Mesothelial cell of epicardium (in vitro differentiated cells): ENCODE measurements at regions not wholly inside any gene's neighbourhood (a gene's known extent, or its start where the extent isn't known, plus 50 kb on each side); places are given as distances from the start of the nearest gene placed in this dataset.

Experiments used
- DNase-seq, 2 experiments: peaks; one replicate each; pipeline ENCODE4 v3.0.0; 2021; ENCODE audit warnings: low spot score in 2 of 2; ENCODE audit not compliant: unreplicated experiment in 2 of 2
- H3K27ac Mint-ChIP-seq: 2 replicates; pipeline ENCODE4 v1.8.0; 2021; ENCODE audit warnings: mixed read lengths
- H3K27me3 Mint-ChIP-seq: 2 replicates; pipeline ENCODE4 v1.8.0; 2021; ENCODE audit warnings: low read depth, mixed read lengths
- H3K36me3 Mint-ChIP-seq: 2 replicates; pipeline ENCODE4 v1.8.0; 2021; ENCODE audit warnings: mixed read lengths
- H3K4me1 Mint-ChIP-seq: 2 replicates; pipeline ENCODE4 v1.8.0; 2021; ENCODE audit warnings: mixed read lengths
- H3K4me3 Mint-ChIP-seq: 2 replicates; pipeline ENCODE4 v1.8.0; 2021; ENCODE audit warnings: mild to moderate bottlenecking, moderate library complexity, mixed read lengths
- H3K9me3 Mint-ChIP-seq: 2 replicates; pipeline ENCODE4 v1.8.0; 2021; ENCODE audit warnings: mixed read lengths
- CTCF ChIP-seq: fragments of 200-600 bp; sonication (generic); IDR thresholded peaks from one replicate; pipeline ENCODE4 v1.5.0; 2021; ENCODE audit warnings: antibody characterized with exemption; ENCODE audit not compliant: unreplicated experiment

DNA sequence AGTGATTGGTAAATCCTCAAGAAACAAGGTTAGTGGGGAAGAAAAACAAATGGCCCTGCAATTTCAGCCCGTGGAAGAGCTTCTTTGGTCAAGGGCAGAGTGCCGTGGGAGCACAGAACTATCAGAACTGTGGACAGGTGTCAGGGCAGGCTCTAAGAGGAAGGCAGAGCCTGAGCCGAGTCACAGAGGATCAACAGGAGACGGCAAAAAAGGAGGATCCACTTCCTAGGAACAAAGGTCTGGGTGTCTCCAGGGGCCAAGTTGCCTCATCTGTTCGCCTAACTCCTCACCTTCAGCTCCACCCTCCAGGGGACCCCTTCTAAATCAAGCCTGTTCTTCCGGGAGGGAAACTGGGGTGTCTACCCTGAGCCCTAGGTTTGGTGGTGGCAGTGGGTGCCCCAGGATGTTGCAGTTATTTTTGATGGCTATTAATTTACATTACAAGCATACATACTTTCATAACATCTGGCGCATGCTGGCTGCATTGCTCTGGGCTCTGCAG, 88.0 kb downstream of the FEM1C start:
- no peak overlapping the region for H3K4me3 Mint-ChIP-seq
- no peaks in the 10 kb centered on the region for H3K36me3 Mint-ChIP-seq
- H3K27ac Mint-ChIP-seq = no peak overlapping the region
- H3K4me1 Mint-ChIP-seq = peaks cover 2% of the 10 kb centered on the region
- TF ChIP-seq CTCF = no peak
- H3K27me3 Mint-ChIP-seq = no peaks in the 10 kb centered on the region
- no peaks in the 10 kb centered on the region for H3K9me3 Mint-ChIP-seq
- DNase-seq = no peak

- TF ChIP-seq CTCF = no peak
- no peak overlapping the region for H3K27ac Mint-ChIP-seq
- no peaks in the 10 kb centered on the region for H3K27me3 Mint-ChIP-seq
- no peaks in the 10 kb centered on the region for H3K9me3 Mint-ChIP-seq
- H3K4me1 Mint-ChIP-seq = peaks cover 5% of the 10 kb centered on the region
- H3K36me3 Mint-ChIP-seq = no peaks in the 10 kb centered on the region
- DNase-seq = no peak
- no peak overlapping the region for H3K4me3 Mint-ChIP-seq
Measured at GRCh38 chr5:115456056-115456455, 88.5 kb downstream of the FEM1C start.

- peaks cover 12% of the 10 kb centered on the region for H3K4me1 Mint-ChIP-seq
- no peak overlapping the region for H3K27ac Mint-ChIP-seq
- TF ChIP-seq CTCF = no peak
- H3K9me3 Mint-ChIP-seq = no peaks in the 10 kb centered on the region
- no peaks in the 10 kb centered on the region for H3K36me3 Mint-ChIP-seq
- no peak for DNase-seq
- H3K4me3 Mint-ChIP-seq = no peak overlapping the region
- H3K27me3 Mint-ChIP-seq = no peaks in the 10 kb centered on the region
Measured at GRCh38 chr5:115455301-115455707, 89.3 kb downstream of the FEM1C start.

- no peaks in the 10 kb centered on the region for H3K9me3 Mint-ChIP-seq
- no peak overlapping the region for H3K27ac Mint-ChIP-seq
- H3K4me1 Mint-ChIP-seq = peaks cover 13% of the 10 kb centered on the region
- no peak for DNase-seq
- H3K4me3 Mint-ChIP-seq = no peak overlapping the region
- no peak for TF ChIP-seq CTCF
- no peaks in the 10 kb centered on the region for H3K36me3 Mint-ChIP-seq
- H3K27me3 Mint-ChIP-seq = no peaks in the 10 kb centered on the region
Measured at GRCh38 chr5:115453391-115454095, 91.0 kb downstream of the FEM1C start.

GRCh38 chr5:115452536-115453235, 91.9 kb downstream of the FEM1C start:
- Mint-ChIP-seq H3K27ac (no peak overlapping the region), H3K27me3 (no peaks in the 10 kb centered on the region), H3K36me3 (no peaks in the 10 kb centered on the region), H3K4me1 (peaks cover 11% of the 10 kb centered on the region), H3K9me3 (peaks cover 4% of the 10 kb centered on the region), H3K4me3 (no peak overlapping the region)
- no peak for DNase-seq
- TF ChIP-seq CTCF = no peak
